ENCODE measurements at regions not wholly inside any gene's neighbourhood (a gene's known extent, or its start where the extent isn't known, plus 50 kb on each side); places are given as distances from the start of the nearest gene placed in this dataset.

DNA sequence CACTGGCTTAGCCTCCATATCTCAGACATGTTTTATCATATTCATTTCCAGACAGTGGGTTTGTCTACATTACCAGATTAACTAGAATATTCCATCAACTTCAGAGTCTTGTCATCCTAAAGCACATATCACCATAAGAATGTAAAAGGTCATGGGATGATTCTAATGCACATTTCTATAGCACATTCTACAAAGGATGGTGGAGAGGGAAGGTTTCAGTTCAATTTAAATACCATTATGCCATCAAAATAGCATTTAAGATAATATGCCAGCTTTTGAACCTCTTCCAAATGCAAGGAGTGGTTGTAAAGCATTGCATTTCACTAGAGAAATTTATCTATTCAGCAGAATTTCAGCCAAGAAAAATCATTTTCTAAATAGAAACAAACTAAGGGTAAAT is 970.5 kb downstream of the TTLL7 start:
- Histone ChIP-seq H3K9me3 (no peaks in the 10 kb centered on the region), H3K27me3 (no peaks in the 10 kb centered on the region), H3K4me3 (no peak overlapping the region), H3K4me1 (no peaks in the 10 kb centered on the region), H3K27ac (no peak overlapping the region), H3K36me3 (no peaks in the 10 kb centered on the region)
- DNase-seq: no peak
- in situ Hi-C loops (cut with MboI; ENCODE audit: low sequenced_read_pairs in 4 of 4) (no loop called here), intact Hi-C loops (cut with DNase I; ENCODE audit: low total_unique reads) (no loop called here)
- ATAC-seq: no peak
- TF ChIP-seq POLR2A (IDR thresholded peaks at IDR 0.05): no peak
- TF ChIP-seq, protein P1, sequence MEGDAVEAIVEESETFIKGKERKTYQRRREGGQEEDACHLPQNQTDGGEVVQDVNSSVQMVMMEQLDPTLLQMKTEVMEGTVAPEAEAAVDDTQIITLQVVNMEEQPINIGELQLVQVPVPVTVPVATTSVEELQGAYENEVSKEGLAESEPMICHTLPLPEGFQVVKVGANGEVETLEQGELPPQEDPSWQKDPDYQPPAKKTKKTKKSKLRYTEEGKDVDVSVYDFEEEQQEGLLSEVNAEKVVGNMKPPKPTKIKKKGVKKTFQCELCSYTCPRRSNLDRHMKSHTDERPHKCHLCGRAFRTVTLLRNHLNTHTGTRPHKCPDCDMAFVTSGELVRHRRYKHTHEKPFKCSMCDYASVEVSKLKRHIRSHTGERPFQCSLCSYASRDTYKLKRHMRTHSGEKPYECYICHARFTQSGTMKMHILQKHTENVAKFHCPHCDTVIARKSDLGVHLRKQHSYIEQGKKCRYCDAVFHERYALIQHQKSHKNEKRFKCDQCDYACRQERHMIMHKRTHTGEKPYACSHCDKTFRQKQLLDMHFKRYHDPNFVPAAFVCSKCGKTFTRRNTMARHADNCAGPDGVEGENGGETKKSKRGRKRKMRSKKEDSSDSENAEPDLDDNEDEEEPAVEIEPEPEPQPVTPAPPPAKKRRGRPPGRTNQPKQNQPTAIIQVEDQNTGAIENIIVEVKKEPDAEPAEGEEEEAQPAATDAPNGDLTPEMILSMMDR (IDR thresholded peaks at IDR 0.05 in 4 of 5, conservative IDR thresholded peaks at IDR 0.05 in 1 of 5): no peak

DNA sequence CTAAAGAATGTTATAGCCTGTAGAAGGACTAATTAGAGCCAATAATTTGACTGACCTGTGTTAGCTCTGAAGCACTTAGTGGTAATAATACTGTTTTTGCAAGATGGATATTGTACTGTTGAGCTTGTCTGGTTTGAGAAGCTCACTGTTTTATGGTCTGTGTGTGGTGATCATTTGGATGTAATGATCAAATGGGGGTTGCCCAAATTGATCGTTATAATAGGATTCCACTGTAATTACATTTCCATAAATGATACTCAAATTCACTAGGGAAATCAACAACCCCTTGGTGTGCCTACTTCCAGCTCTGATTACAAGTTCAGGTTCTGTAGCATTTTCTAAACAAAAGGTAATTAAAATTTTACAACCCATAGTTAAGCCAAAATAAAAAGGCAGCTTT is 971.4 kb downstream of the TTLL7 start:
- H3K9me3 ChIP-seq: no peaks in the 10 kb centered on the region
- DNase-seq (no peak), ATAC-seq (no peak)
- no peak overlapping the region for H3K4me3 ChIP-seq
- in situ Hi-C loops (cut with MboI; ENCODE audit: low sequenced_read_pairs in 4 of 4) (no loop called here), intact Hi-C loops (cut with DNase I; ENCODE audit: low total_unique reads) (no loop called here)
- H3K4me1 ChIP-seq: no peaks in the 10 kb centered on the region
- H3K27ac ChIP-seq: no peak overlapping the region
- TF ChIP-seq POLR2A (IDR thresholded peaks at IDR 0.05): no peak
- TF ChIP-seq, protein P1 (IDR thresholded peaks at IDR 0.05 in 4 of 5, conservative IDR thresholded peaks at IDR 0.05 in 1 of 5): no peak
- H3K36me3 ChIP-seq: no peaks in the 10 kb centered on the region
- no peaks in the 10 kb centered on the region for H3K27me3 ChIP-seq

DNA sequence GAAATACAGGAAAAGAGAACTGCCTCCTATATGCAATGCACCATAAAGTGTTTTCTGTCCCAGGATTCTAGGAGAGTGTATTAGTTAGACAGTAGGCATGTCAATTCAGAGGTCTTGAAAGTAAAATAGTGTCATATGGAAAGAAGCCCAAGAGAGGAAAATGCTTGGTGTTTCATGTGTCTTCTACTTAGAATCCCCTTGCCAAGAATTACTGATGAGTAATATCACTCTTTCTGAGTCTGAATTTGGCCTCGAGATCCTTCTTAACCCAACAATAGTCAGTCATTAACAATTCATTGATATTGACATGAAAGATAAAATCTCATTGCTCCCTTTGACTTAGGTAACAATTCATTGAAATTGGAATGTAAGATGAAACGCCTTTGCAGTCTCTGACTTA is 972.2 kb downstream of the TTLL7 start:
- no peaks in the 10 kb centered on the region for H3K9me3 ChIP-seq
- intact Hi-C loops (cut with DNase I; ENCODE audit: low total_unique reads) (no loop called here), in situ Hi-C loops (cut with MboI; ENCODE audit: low sequenced_read_pairs in 4 of 4) (no loop called here)
- no peaks in the 10 kb centered on the region for H3K36me3 ChIP-seq
- H3K4me1 ChIP-seq: no peaks in the 10 kb centered on the region
- TF ChIP-seq, protein P1 (IDR thresholded peaks at IDR 0.05 in 4 of 5, conservative IDR thresholded peaks at IDR 0.05 in 1 of 5): no peak
- TF ChIP-seq POLR2A (IDR thresholded peaks at IDR 0.05): no peak
- H3K4me3 ChIP-seq: no peak overlapping the region
- ATAC-seq (no peak), DNase-seq (no peak)
- no peak overlapping the region for H3K27ac ChIP-seq
- no peaks in the 10 kb centered on the region for H3K27me3 ChIP-seq

DNA sequence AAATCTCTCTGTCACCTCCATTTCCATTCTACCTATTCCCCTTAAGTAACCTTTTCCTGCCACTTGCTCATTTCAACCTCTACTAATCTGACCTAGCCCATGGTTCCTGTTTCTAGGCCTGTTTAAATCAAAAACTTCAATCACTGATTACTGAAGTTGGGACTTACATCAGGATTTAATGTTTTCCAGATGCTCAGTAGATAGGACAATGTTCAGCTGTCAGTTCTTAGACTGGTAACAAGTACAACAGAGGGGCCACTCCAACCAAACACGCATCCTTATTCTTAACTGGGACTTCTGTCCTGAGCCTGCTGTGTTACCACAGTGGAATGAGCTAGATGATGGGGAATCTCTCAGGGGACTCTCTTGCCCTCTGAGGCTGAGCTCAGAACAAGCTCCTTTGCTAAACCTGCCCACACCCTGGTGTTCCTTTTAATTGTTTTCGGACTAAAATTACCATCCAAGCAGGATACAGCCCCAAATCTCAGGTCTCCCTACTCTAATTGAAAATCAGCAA is 974.6 kb downstream of the TTLL7 start:
- in situ Hi-C loops (cut with MboI; ENCODE audit: low sequenced_read_pairs in 4 of 4): no loop called here
- Histone ChIP-seq H3K27ac (no peak overlapping the region), H3K36me3 (no peaks in the 10 kb centered on the region), H3K4me3 (no peak overlapping the region), H3K27me3 (no peaks in the 10 kb centered on the region), H3K4me1 (no peaks in the 10 kb centered on the region), H3K9me3 (no peaks in the 10 kb centered on the region)
- ATAC-seq (no peak), DNase-seq (no peak)
- TF ChIP-seq, protein P1 (IDR thresholded peaks at IDR 0.05 in 4 of 5, conservative IDR thresholded peaks at IDR 0.05 in 1 of 5): no peak
- TF ChIP-seq POLR2A (IDR thresholded peaks at IDR 0.05): no peak
- intact Hi-C loops (cut with DNase I; ENCODE audit: low total_unique reads): no loop called here

DNA sequence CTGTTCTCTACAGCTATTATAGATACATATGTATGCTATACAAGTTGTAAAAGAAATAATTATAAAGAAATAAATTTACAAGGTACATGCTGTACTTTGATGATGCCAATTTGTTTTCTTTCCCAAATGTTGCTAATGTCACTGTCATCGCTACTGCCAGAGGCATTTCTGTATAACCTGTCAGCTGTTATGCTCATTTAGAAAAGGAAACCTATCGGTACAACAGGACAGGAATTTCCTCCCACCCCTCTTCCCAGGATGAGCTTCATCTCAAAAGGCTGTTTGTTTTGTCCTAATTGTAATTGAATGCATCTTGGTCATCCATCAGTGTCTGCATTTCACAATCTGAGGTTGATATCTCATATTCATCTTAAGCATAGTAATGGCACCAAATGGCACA is 975.7 kb downstream of the TTLL7 start:
- H3K9me3 ChIP-seq: no peaks in the 10 kb centered on the region
- in situ Hi-C loops (cut with MboI; ENCODE audit: low sequenced_read_pairs in 4 of 4): no loop called here

More for the DNA sequence above, 975.7 kb downstream of the TTLL7 start:
- intact Hi-C loops (cut with DNase I; ENCODE audit: low total_unique reads): no loop called here
- ATAC-seq (no peak), DNase-seq (no peak)
- no peak overlapping the region for H3K27ac ChIP-seq
- no peak overlapping the region for H3K4me3 ChIP-seq
- H3K36me3 ChIP-seq: no peaks in the 10 kb centered on the region
- H3K4me1 ChIP-seq: no peaks in the 10 kb centered on the region
- no peak for TF ChIP-seq POLR2A (IDR thresholded peaks at IDR 0.05)
- TF ChIP-seq, protein P1 (IDR thresholded peaks at IDR 0.05 in 4 of 5, conservative IDR thresholded peaks at IDR 0.05 in 1 of 5): no peak
- no peaks in the 10 kb centered on the region for H3K27me3 ChIP-seq

Measured in gastrocnemius medialis (tissue), 4 donors.